Liver (tissue), 8 donors: ENCODE measurements at regions not wholly inside any gene's neighbourhood (a gene's known extent, or its start where the extent isn't known, plus 50 kb on each side); places are given as distances from the start of the nearest gene placed in this dataset.

Experiments
- DNase-seq: peaks from one replicate; pipeline ENCODE4 v3.0.0-alpha.2; 2017; ENCODE audit warnings: low spot score
- H3K27ac ChIP-seq, 2 donors: one replicate each; pipeline ENCODE4 v1.7.0; 2013; ENCODE audit warnings: inconsistent platforms in 2 of 2, low read length in 2 of 2, control low read depth in 1 of 2, low read depth in 1 of 2, mild to moderate bottlenecking in 1 of 2
- H3K27me3 ChIP-seq, 4 donors: one replicate each; pipeline versions ENCODE4 v1.6.1 to v1.7.0; 2013; ENCODE audit warnings: low read length in 3 of 4, inconsistent platforms in 1 of 4, mild to moderate bottlenecking in 1 of 4, moderate library complexity in 1 of 4; ENCODE audit not compliant: control insufficient read depth in 4 of 4, insufficient read depth in 4 of 4
- H3K36me3 ChIP-seq, 4 donors: one replicate each; pipeline versions ENCODE4 v1.6.1 to v1.7.0; 2013; ENCODE audit warnings: low read length in 3 of 4, mild to moderate bottlenecking in 3 of 4, low read depth in 1 of 4, moderate library complexity in 1 of 4; ENCODE audit not compliant: control insufficient read depth in 4 of 4, insufficient read depth in 3 of 4
- H3K4me1 ChIP-seq, 4 donors: one replicate each; pipeline versions ENCODE4 v1.6.1 to v1.7.0; 2013; ENCODE audit warnings: low read length in 3 of 4, mild to moderate bottlenecking in 3 of 4, moderate library complexity in 1 of 4; ENCODE audit not compliant: control insufficient read depth in 4 of 4, insufficient read depth in 4 of 4
- H3K4me3 ChIP-seq, 3 donors: one replicate each; pipeline versions ENCODE4 v1.6.1 to v1.7.0; 2013; ENCODE audit warnings: low read length in 3 of 3, control low read depth in 1 of 3, low read depth in 1 of 3, mild to moderate bottlenecking in 1 of 3
- H3K9ac ChIP-seq, 2 donors: one replicate each; pipeline ENCODE4 v1.7.0; 2013; ENCODE audit warnings: low read length in 2 of 2, mild to moderate bottlenecking in 2 of 2, moderate library complexity in 2 of 2, control low read depth in 1 of 2, low read depth in 1 of 2
- H3K9me3 ChIP-seq, 4 donors: one replicate each; pipeline versions ENCODE4 v1.6.1 to v1.7.0; 2013; ENCODE audit warnings: low read length in 3 of 4; ENCODE audit not compliant: control insufficient read depth in 4 of 4
- CTCF ChIP-seq: fragments of 150-350 bp; IDR thresholded peaks from 2 replicates; pipeline ENCODE4 v1.5.1; 2017; ENCODE audit warnings: improper control_type of control experiment, low read depth, low read length; ENCODE audit not compliant: missing input control
- EGR1 ChIP-seq, 2 donors: IDR thresholded peaks; 2 replicates each; pipeline ENCODE4 v1.6.1; 2016 to 2018; ENCODE audit warnings: antibody characterized with exemption in 2 of 2, low read depth in 2 of 2
- FOXA1 ChIP-seq: IDR thresholded peaks from 2 replicates; pipeline ENCODE4 v1.6.1; 2016; ENCODE audit warnings: antibody characterized with exemption
- FOXA2 ChIP-seq: IDR thresholded peaks from 2 replicates; pipeline ENCODE4 v1.6.1; 2016; ENCODE audit warnings: antibody characterized with exemption
- GABPA ChIP-seq, 2 donors: IDR thresholded peaks in 1 of 2; conservative IDR thresholded peaks in 1 of 2; 2 replicates each; pipeline ENCODE4 v1.6.1; 2016; ENCODE audit warnings: antibody characterized with exemption in 2 of 2, mild to moderate bottlenecking in 1 of 2, moderate library complexity in 1 of 2
- HNF4A ChIP-seq, 2 donors: conservative IDR thresholded peaks; 2 replicates each; pipeline ENCODE4 v1.6.1; 2016; ENCODE audit warnings: antibody characterized with exemption in 2 of 2, mild to moderate bottlenecking in 2 of 2
- HNF4G ChIP-seq: IDR thresholded peaks from 2 replicates; pipeline ENCODE4 v1.6.1; 2016; ENCODE audit warnings: antibody characterized with exemption
- JUND ChIP-seq, 2 donors: IDR thresholded peaks; 2 replicates each; pipeline ENCODE4 v1.6.1; 2016; ENCODE audit warnings: antibody characterized with exemption in 2 of 2
- MAX ChIP-seq: IDR thresholded peaks from 2 replicates; pipeline ENCODE4 v1.6.1; 2016; ENCODE audit warnings: antibody characterized with exemption
- NR2F2 ChIP-seq: IDR thresholded peaks from 2 replicates; pipeline ENCODE4 v1.6.1; 2016; ENCODE audit warnings: antibody characterized with exemption
- RAD21 ChIP-seq, 2 donors: IDR thresholded peaks; 2 replicates each; pipeline ENCODE4 v1.6.1; 2016; ENCODE audit warnings: antibody characterized with exemption in 2 of 2, mild to moderate bottlenecking in 2 of 2
- RXRA ChIP-seq, 2 donors: IDR thresholded peaks; 2 replicates each; pipeline ENCODE4 v1.6.1; 2017 to 2018; ENCODE audit warnings: antibody characterized with exemption in 2 of 2, mild to moderate bottlenecking in 1 of 2
- SP1 ChIP-seq: IDR thresholded peaks from 2 replicates; pipeline ENCODE4 v1.6.1; 2018; ENCODE audit warnings: antibody characterized with exemption, mild to moderate bottlenecking
- TAF1 ChIP-seq: conservative IDR thresholded peaks from 2 replicates; pipeline ENCODE4 v1.6.1; 2016; ENCODE audit warnings: antibody characterized with exemption, mild to moderate bottlenecking
- YY1 ChIP-seq: IDR thresholded peaks from 2 replicates; pipeline ENCODE4 v1.6.1; 2016; ENCODE audit warnings: antibody characterized with exemption, mild to moderate bottlenecking
- WGBS: extraction: QIAGEN DNeasy Blood & Tissue Kit; methylation state at CpG from one replicate; pipeline ENCODE4 v1.1.7; 2013; 5-methylcytosine and 5-hydroxymethylcytosine counted together
- TF ChIP-seq, protein P1 (sequence below): IDR thresholded peaks from 2 replicates; pipeline ENCODE4 v1.6.1; 2016; ENCODE audit warnings: antibody characterized with exemption
- TF ChIP-seq, protein P2 (sequence below): IDR thresholded peaks from 2 replicates; pipeline ENCODE4 v1.6.1; 2016; ENCODE audit warnings: antibody characterized with exemption
- TF ChIP-seq, protein P3 (sequence below): IDR thresholded peaks from 2 replicates; pipeline ENCODE4 v1.6.1; 2016; ENCODE audit warnings: antibody characterized with exemption, mild to moderate bottlenecking
- donor health status: healthy.
- donor health status: healthy.
- donor health status: healthy.
- donor health status: healthy.
- donor health status: healthy.

GRCh38 chr1:108075055-108075454 lies 110.1 kb upstream of the VAV3 start (continued):
- TF ChIP-seq FOXA2 = no peak
- no peak for TF ChIP-seq HNF4G

- Histone ChIP-seq H3K9ac (no peak overlapping the region), H3K27me3 (no peaks in the 10 kb centered on the region), H3K4me1 (peaks cover 0 to 2% (median 0%) of the 10 kb centered on the region in 4 donors), H3K27ac (no peak overlapping the region), H3K9me3 (no peaks in the 10 kb centered on the region), H3K36me3 (no peaks in the 10 kb centered on the region), H3K4me3 (no peak overlapping the region)
- TF ChIP-seq MAX = no peak
- WGBS = 53% methylated on average over 1 of the region's 1 CpG
- no peak for DNase-seq
These were observed 107.8 kb upstream of the VAV3 start for GRCh38 chr1:108072776-108073175.

DNA sequence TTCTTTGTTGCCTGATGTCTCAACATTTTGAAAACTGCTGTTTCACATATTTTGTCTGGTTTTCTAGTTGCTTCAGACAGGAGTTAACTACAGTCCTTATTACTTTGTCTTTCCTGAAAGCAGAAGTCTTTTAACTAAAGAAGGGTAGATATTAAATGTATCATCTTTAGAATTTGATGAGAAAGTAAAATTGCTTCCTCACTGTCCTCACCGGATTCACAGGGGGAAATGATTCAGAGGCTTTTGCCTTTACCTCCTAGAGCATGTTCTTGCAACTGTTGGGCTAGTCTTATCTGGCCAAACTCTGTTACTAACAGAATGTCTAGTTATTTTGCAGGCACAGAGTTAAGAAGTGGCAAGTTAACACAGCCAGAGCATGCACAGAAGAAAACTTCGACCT lies 107.2 kb upstream of the VAV3 start:
- Histone ChIP-seq H3K4me3 (no peak overlapping the region), H3K4me1 (peaks cover 0 to 2% (median 0%) of the 10 kb centered on the region in 4 donors), H3K27me3 (no peaks in the 10 kb centered on the region), H3K9ac (no peak overlapping the region), H3K36me3 (no peaks in the 10 kb centered on the region), H3K9me3 (no peaks in the 10 kb centered on the region), H3K27ac (no peak overlapping the region)
- 56% methylated on average over 2 of the region's 2 CpGs for WGBS
- no peak for TF ChIP-seq GABPA (IDR thresholded peaks at IDR 0.05 in 1 of 2, conservative IDR thresholded peaks at IDR 0.05 in 1 of 2)
- TF ChIP-seq JUND (IDR thresholded peaks at IDR 0.05) = no peak
- no peak for TF ChIP-seq HNF4G
- no peak for TF ChIP-seq RXRA (IDR thresholded peaks at IDR 0.05)
- TF ChIP-seq, protein P1, sequence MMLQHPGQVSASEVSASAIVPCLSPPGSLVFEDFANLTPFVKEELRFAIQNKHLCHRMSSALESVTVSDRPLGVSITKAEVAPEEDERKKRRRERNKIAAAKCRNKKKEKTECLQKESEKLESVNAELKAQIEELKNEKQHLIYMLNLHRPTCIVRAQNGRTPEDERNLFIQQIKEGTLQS = no peak
- no peak for TF ChIP-seq NR2F2
- no peak for TF ChIP-seq EGR1 (IDR thresholded peaks at IDR 0.05; ENCODE audit: low read depth in 2 of 2)
- TF ChIP-seq CTCF = no peak
- TF ChIP-seq YY1 = no peak
- TF ChIP-seq, protein P2, sequence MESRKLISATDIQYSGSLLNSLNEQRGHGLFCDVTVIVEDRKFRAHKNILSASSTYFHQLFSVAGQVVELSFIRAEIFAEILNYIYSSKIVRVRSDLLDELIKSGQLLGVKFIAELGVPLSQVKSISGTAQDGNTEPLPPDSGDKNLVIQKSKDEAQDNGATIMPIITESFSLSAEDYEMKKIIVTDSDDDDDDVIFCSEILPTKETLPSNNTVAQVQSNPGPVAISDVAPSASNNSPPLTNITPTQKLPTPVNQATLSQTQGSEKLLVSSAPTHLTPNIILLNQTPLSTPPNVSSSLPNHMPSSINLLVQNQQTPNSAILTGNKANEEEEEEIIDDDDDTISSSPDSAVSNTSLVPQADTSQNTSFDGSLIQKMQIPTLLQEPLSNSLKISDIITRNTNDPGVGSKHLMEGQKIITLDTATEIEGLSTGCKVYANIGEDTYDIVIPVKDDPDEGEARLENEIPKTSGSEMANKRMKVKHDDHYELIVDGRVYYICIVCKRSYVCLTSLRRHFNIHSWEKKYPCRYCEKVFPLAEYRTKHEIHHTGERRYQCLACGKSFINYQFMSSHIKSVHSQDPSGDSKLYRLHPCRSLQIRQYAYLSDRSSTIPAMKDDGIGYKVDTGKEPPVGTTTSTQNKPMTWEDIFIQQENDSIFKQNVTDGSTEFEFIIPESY = no peak
- no peak for TF ChIP-seq HNF4A (conservative IDR thresholded peaks at IDR 0.05)
- no peak for TF ChIP-seq RAD21 (IDR thresholded peaks at IDR 0.05)
- TF ChIP-seq SP1 = no peak
- no peak for TF ChIP-seq TAF1
- TF ChIP-seq MAX = no peak
- TF ChIP-seq, protein P3, sequence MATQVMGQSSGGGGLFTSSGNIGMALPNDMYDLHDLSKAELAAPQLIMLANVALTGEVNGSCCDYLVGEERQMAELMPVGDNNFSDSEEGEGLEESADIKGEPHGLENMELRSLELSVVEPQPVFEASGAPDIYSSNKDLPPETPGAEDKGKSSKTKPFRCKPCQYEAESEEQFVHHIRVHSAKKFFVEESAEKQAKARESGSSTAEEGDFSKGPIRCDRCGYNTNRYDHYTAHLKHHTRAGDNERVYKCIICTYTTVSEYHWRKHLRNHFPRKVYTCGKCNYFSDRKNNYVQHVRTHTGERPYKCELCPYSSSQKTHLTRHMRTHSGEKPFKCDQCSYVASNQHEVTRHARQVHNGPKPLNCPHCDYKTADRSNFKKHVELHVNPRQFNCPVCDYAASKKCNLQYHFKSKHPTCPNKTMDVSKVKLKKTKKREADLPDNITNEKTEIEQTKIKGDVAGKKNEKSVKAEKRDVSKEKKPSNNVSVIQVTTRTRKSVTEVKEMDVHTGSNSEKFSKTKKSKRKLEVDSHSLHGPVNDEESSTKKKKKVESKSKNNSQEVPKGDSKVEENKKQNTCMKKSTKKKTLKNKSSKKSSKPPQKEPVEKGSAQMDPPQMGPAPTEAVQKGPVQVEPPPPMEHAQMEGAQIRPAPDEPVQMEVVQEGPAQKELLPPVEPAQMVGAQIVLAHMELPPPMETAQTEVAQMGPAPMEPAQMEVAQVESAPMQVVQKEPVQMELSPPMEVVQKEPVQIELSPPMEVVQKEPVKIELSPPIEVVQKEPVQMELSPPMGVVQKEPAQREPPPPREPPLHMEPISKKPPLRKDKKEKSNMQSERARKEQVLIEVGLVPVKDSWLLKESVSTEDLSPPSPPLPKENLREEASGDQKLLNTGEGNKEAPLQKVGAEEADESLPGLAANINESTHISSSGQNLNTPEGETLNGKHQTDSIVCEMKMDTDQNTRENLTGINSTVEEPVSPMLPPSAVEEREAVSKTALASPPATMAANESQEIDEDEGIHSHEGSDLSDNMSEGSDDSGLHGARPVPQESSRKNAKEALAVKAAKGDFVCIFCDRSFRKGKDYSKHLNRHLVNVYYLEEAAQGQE = no peak
- TF ChIP-seq FOXA2 = no peak
- TF ChIP-seq FOXA1 = no peak
- DNase-seq = no peak
